GM12872 (cell line): ENCODE measurements at regions not wholly inside any gene's neighbourhood (a gene's known extent, or its start where the extent isn't known, plus 50 kb on each side); places are given as distances from the start of the nearest gene placed in this dataset.

Experiments
- CTCF ChIP-seq: IDR thresholded peaks from 3 replicates; pipeline ENCODE4 v1.5.1; 2011; ENCODE audit warnings: low read depth, mild to moderate bottlenecking, low read length, moderate library complexity; ENCODE audit not compliant: insufficient read depth

GRCh38 chr16:79687249-79688130 is 87.0 kb upstream of the MAF start:
- TF ChIP-seq CTCF: no peak

DNA sequence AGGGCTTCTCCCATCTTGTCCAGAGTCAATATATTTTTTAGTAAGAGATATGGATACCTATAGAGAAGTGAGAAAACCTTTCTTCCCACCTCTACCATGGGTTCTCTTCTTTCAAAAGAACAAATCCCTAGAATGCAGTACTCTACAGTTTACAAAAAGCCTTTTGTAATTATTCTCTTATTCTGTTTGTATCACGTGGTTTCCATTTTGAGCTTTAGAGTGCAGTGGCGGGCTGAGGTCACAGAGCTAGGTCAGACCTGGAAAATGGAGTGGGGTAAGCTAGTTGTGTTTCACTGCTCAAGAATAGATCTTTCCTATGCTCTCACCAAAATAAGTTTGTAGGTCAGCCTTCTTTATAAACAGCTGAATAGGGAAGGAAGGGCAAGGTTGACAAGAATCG is 85.3 kb upstream of the MAF start:
- TF ChIP-seq CTCF: no peak

- no peak for TF ChIP-seq CTCF
Observed at GRCh38 chr16:79679334-79679733, 78.8 kb upstream of the MAF start.

DNA sequence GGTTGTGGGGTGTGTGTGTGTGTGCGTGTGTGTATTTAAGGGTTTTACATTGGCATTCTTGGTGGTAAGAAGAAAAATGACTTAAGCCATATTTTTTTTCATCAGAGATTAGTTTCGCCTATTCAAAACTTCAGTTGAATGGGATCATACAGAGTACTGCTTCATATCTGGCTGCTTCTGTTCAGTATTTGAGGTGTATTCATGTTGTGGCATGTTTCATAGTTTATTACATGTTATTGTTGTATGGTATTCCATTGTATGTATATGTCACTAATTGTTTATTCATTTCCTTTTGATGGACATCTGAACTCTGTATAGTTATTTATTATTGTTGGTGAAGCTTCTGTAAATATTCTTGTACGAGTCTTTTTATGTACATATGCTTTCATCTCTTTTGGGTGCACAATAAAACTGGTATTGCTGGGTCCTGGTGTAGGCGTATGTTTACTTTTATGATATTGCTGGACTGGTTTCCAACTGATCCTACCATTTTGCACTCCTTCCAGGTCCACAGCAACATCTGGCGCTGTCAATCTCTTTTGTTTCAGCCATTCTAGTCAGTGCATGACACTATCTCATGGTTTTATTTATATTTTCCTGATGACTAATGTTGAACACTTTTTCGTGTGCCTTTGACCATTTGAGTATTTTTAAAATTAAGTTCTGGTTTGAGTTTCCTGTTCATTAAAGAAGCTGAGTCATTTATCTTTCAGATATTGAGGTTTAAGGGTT is 77.4 kb upstream of the MAF start:
- no peak for TF ChIP-seq CTCF

DNA sequence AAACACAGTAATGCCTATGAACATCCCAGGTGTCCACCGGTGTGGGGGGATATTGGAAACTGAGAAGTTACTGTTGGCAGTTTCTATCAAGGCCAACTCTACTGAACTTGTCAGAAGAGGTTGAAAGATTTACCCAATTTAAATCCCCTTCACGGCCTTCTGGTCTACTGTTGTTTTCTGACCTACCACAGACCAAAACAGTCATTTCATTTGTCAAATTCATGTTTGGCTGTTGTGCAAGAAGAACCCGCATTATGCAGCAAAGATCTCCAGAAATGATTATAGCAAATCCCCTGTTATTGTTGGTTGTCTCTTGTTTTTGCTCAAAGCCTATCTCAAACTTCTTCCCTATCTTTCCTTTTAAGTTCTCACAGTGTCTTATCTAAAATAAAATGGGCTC is 73.1 kb upstream of the MAF start:
- no peak for TF ChIP-seq CTCF

GRCh38 chr16:79672524-79672923 is 72.0 kb upstream of the MAF start:
- no peak for TF ChIP-seq CTCF

GRCh38 chr16:79668502-79668901 is 68.0 kb upstream of the MAF start:
- TF ChIP-seq CTCF: no peak
